ENCODE measurements at regions not wholly inside any gene's neighbourhood (a gene's known extent, or its start where the extent isn't known, plus 50 kb on each side); places are given as distances from the start of the nearest gene placed in this dataset.

GRCh38 chr6:91266156-91266555, 679.3 kb upstream of the MAP3K7 start:
- Histone ChIP-seq H3K36me3 (ENCODE audit: control insufficient read depth in 2 of 2, extremely low read depth in 1 of 2, insufficient read depth in 2 of 2, low read length in 2 of 2) (no peaks in the 10 kb centered on the region), H3K9me3 (ENCODE audit: control insufficient read depth, low read depth, low read length) (no peaks in the 10 kb centered on the region), H3K27me3 (ENCODE audit: control insufficient read depth, extremely low read depth, insufficient read depth, low read length) (no peaks in the 10 kb centered on the region), H2AFZ (ENCODE audit: control insufficient read depth, low read length) (no peak overlapping the region), H3K9ac (ENCODE audit: control insufficient read depth, extremely low read depth, insufficient read depth, low read length) (no peak overlapping the region), H3K4me3 (ENCODE audit: control insufficient read depth in 2 of 3, extremely low read depth in 1 of 3, insufficient read depth in 2 of 3, low read depth in 1 of 3, low read length in 3 of 3) (no peak overlapping the region), H3K27ac (ENCODE audit: control insufficient read depth, insufficient read depth, low read length) (no peak overlapping the region), H3K79me2 (ENCODE audit: control insufficient read depth, insufficient read depth, low read length) (no peaks in the 10 kb centered on the region), H4K20me1 (ENCODE audit: control insufficient read depth, extremely low read depth, insufficient read depth, low read length) (no peaks in the 10 kb centered on the region), H3K9me1 (ENCODE audit: control insufficient read depth, extremely low read depth, insufficient read depth, low read length) (no peaks in the 10 kb centered on the region), H3K4me2 (ENCODE audit: control insufficient read depth, extremely low read depth, insufficient read depth, low read depth, low read length) (no peak overlapping the region), H3K4me1 (ENCODE audit: control insufficient read depth, extremely low read depth, insufficient read depth, low read length) (no peaks in the 10 kb centered on the region)
- DNase-seq (ENCODE audit: low read depth, low spot score), result no peak
- dilution Hi-C loops (cut with MboI; ENCODE audit: extremely low pct_ligation_motif_present, low sequenced_read_pairs), result no loop called here
- TF ChIP-seq EZH2 (IDR thresholded peaks at IDR 0.05; ENCODE audit: low read length) (no peak), CTCF (optimal IDR thresholded peaks at IDR 0.05 in 1 of 3, IDR thresholded peaks at IDR 0.05 in 1 of 3, conservative IDR thresholded peaks at IDR 0.05 in 1 of 3; ENCODE audit: extremely low read depth in 1 of 3, insufficient read depth in 2 of 3, low read length in 3 of 3) (no peak)
- no peak for FAIRE-seq

- Histone ChIP-seq H3K9me1 (ENCODE audit: control insufficient read depth, extremely low read depth, insufficient read depth, low read length) (no peaks in the 10 kb centered on the region), H3K9ac (ENCODE audit: control insufficient read depth, extremely low read depth, insufficient read depth, low read length) (no peak overlapping the region), H3K4me1 (ENCODE audit: control insufficient read depth, extremely low read depth, insufficient read depth, low read length) (no peaks in the 10 kb centered on the region), H3K79me2 (ENCODE audit: control insufficient read depth, insufficient read depth, low read length) (no peaks in the 10 kb centered on the region), H4K20me1 (ENCODE audit: control insufficient read depth, extremely low read depth, insufficient read depth, low read length) (no peaks in the 10 kb centered on the region), H3K27me3 (ENCODE audit: control insufficient read depth, extremely low read depth, insufficient read depth, low read length) (no peaks in the 10 kb centered on the region), H3K4me3 (ENCODE audit: control insufficient read depth in 2 of 3, extremely low read depth in 1 of 3, insufficient read depth in 2 of 3, low read depth in 1 of 3, low read length in 3 of 3) (no peak overlapping the region), H3K9me3 (ENCODE audit: control insufficient read depth, low read depth, low read length) (no peaks in the 10 kb centered on the region), H3K4me2 (ENCODE audit: control insufficient read depth, extremely low read depth, insufficient read depth, low read depth, low read length) (no peak overlapping the region), H3K27ac (ENCODE audit: control insufficient read depth, insufficient read depth, low read length) (no peak overlapping the region), H2AFZ (ENCODE audit: control insufficient read depth, low read length) (no peak overlapping the region), H3K36me3 (ENCODE audit: control insufficient read depth in 2 of 2, extremely low read depth in 1 of 2, insufficient read depth in 2 of 2, low read length in 2 of 2) (no peaks in the 10 kb centered on the region)
- no peak for FAIRE-seq
- TF ChIP-seq EZH2 (IDR thresholded peaks at IDR 0.05; ENCODE audit: low read length) (no peak), CTCF (optimal IDR thresholded peaks at IDR 0.05 in 1 of 3, IDR thresholded peaks at IDR 0.05 in 1 of 3, conservative IDR thresholded peaks at IDR 0.05 in 1 of 3; ENCODE audit: extremely low read depth in 1 of 3, insufficient read depth in 2 of 3, low read length in 3 of 3) (no peak)
- DNase-seq (ENCODE audit: low read depth, low spot score), result no peak
- dilution Hi-C loops (cut with MboI; ENCODE audit: extremely low pct_ligation_motif_present, low sequenced_read_pairs), result no loop called here
Measured at GRCh38 chr6:91243436-91243835, 656.6 kb upstream of the MAP3K7 start.

All from keratinocyte (primary cell).